Endothelial cell of umbilical vein (primary cell): ENCODE measurements at regions not wholly inside any gene's neighbourhood (a gene's known extent, or its start where the extent isn't known, plus 50 kb on each side); places are given as distances from the start of the nearest gene placed in this dataset.

Experiments used
- EZH2 ChIP-seq: IDR thresholded peaks from 2 replicates; pipeline ENCODE4 v1.6.1; 2012; ENCODE audit warnings: borderline replicate concordance, low read depth, mild to moderate bottlenecking, moderate library complexity, low read length, inconsistent platforms; ENCODE audit not compliant: severe bottlenecking
- POLR2A ChIP-seq: IDR thresholded peaks from 2 replicates; pipeline ENCODE4 v1.6.1; 2012; ENCODE audit warnings: low read depth, mild to moderate bottlenecking, control low read depth, low read length
- POLR2AphosphoS5 ChIP-seq: IDR thresholded peaks from 2 replicates; pipeline ENCODE4 v1.6.1; 2012; ENCODE audit warnings: low read depth, mild to moderate bottlenecking, control low read depth, low read length, moderate library complexity; ENCODE audit not compliant: insufficient read depth

GRCh38 chr2:118675531-118675930, 171.9 kb downstream of the EN1 start:
- TF ChIP-seq POLR2AphosphoS5 (no peak), POLR2A (no peak), EZH2 (no peak)
